ENCODE measurements at regions not wholly inside any gene's neighbourhood (a gene's known extent, or its start where the extent isn't known, plus 50 kb on each side); places are given as distances from the start of the nearest gene placed in this dataset.

- DNase-seq (ENCODE audit: low read depth, low spot score): no peak
These were observed 207.0 kb upstream of the CCDC68 start for GRCh38 chr18:55166260-55166598.

GRCh38 chr18:55163550-55163949 lies 204.3 kb upstream of the CCDC68 start:
- DNase-seq (ENCODE audit: low read depth, low spot score): no peak

GRCh38 chr18:55161916-55162315 lies 202.7 kb upstream of the CCDC68 start:
- no peak for DNase-seq (ENCODE audit: low read depth, low spot score)

GRCh38 chr18:55159027-55159426 lies 199.8 kb upstream of the CCDC68 start:
- no peak for DNase-seq (ENCODE audit: low read depth, low spot score)

- no peak for DNase-seq (ENCODE audit: low read depth, low spot score)
These were observed 199.3 kb upstream of the CCDC68 start for GRCh38 chr18:55158570-55158969.

GRCh38 chr18:55153346-55153745 lies 194.1 kb upstream of the CCDC68 start:
- DNase-seq (ENCODE audit: low read depth, low spot score): no peak

- DNase-seq (ENCODE audit: low read depth, low spot score): peak; percentile 32
These were observed 193.5 kb upstream of the CCDC68 start for GRCh38 chr18:55152801-55153200.

GRCh38 chr18:55149994-55150393 lies 190.7 kb upstream of the CCDC68 start:
- DNase-seq (ENCODE audit: low read depth, low spot score): no peak

- DNase-seq (ENCODE audit: low read depth, low spot score): no peak
These were observed 188.5 kb upstream of the CCDC68 start for GRCh38 chr18:55147791-55148190.

GRCh38 chr18:55144193-55144930 lies 185.1 kb upstream of the CCDC68 start:
- no peak for DNase-seq (ENCODE audit: low read depth, low spot score)

- no peak for DNase-seq (ENCODE audit: low read depth, low spot score)
These were observed 183.1 kb upstream of the CCDC68 start for GRCh38 chr18:55142410-55142809.

- peak; percentile 77 for DNase-seq (ENCODE audit: low read depth, low spot score)
These were observed 182.1 kb upstream of the CCDC68 start for GRCh38 chr18:55141318-55141717.

- DNase-seq (ENCODE audit: low read depth, low spot score): no peak
These were observed 180.6 kb upstream of the CCDC68 start for GRCh38 chr18:55139836-55140235.

GRCh38 chr18:55139307-55139706 lies 180.0 kb upstream of the CCDC68 start:
- no peak for DNase-seq (ENCODE audit: low read depth, low spot score)

GRCh38 chr18:55138401-55138800 lies 179.1 kb upstream of the CCDC68 start:
- no peak for DNase-seq (ENCODE audit: low read depth, low spot score)

GRCh38 chr18:55137602-55138001 lies 178.3 kb upstream of the CCDC68 start:
- DNase-seq (ENCODE audit: low read depth, low spot score): no peak

GRCh38 chr18:55136864-55137263 lies 177.6 kb upstream of the CCDC68 start:
- DNase-seq (ENCODE audit: low read depth, low spot score): peak; percentile 40

- DNase-seq (ENCODE audit: low read depth, low spot score): no peak
These were observed 177.0 kb upstream of the CCDC68 start for GRCh38 chr18:55136258-55136657.

- DNase-seq (ENCODE audit: low read depth, low spot score): no peak
These were observed 174.1 kb upstream of the CCDC68 start for GRCh38 chr18:55133378-55133777.

GRCh38 chr18:55128437-55128836 lies 169.2 kb upstream of the CCDC68 start:
- DNase-seq (ENCODE audit: low read depth, low spot score): no peak

- DNase-seq (ENCODE audit: low read depth, low spot score): no peak
These were observed 165.0 kb upstream of the CCDC68 start for GRCh38 chr18:55124078-55124763.

GRCh38 chr18:55123361-55123760 lies 164.1 kb upstream of the CCDC68 start:
- no peak for DNase-seq (ENCODE audit: low read depth, low spot score)

- no peak for DNase-seq (ENCODE audit: low read depth, low spot score)
These were observed 162.3 kb upstream of the CCDC68 start for GRCh38 chr18:55121397-55122170.
